AG09309 (cell line): ENCODE measurements at regions not wholly inside any gene's neighbourhood (a gene's known extent, or its start where the extent isn't known, plus 50 kb on each side); places are given as distances from the start of the nearest gene placed in this dataset.

ENCODE experiments used
- DNase-seq: peaks from one replicate; pipeline ENCODE4 v3.0.0-alpha.2; 2010; ENCODE audit warnings: low read depth
- H3K4me3 ChIP-seq: 2 replicates; pipeline ENCODE4 v1.5.1; 2011; ENCODE audit warnings: mild to moderate bottlenecking, low read depth, low read length, moderate library complexity; ENCODE audit not compliant: control insufficient read depth
- TF ChIP-seq, protein P1 (sequence below): IDR thresholded peaks from 2 replicates; pipeline ENCODE4 v1.5.1; 2011; ENCODE audit warnings: mild to moderate bottlenecking, low read depth, low read length, inconsistent platforms; ENCODE audit not compliant: insufficient read depth, control insufficient read depth; ENCODE audit errors: missing control alignments

GRCh38 chr10:10813656-10814055, 204.0 kb upstream of the CELF2 start:
- TF ChIP-seq, protein P1, sequence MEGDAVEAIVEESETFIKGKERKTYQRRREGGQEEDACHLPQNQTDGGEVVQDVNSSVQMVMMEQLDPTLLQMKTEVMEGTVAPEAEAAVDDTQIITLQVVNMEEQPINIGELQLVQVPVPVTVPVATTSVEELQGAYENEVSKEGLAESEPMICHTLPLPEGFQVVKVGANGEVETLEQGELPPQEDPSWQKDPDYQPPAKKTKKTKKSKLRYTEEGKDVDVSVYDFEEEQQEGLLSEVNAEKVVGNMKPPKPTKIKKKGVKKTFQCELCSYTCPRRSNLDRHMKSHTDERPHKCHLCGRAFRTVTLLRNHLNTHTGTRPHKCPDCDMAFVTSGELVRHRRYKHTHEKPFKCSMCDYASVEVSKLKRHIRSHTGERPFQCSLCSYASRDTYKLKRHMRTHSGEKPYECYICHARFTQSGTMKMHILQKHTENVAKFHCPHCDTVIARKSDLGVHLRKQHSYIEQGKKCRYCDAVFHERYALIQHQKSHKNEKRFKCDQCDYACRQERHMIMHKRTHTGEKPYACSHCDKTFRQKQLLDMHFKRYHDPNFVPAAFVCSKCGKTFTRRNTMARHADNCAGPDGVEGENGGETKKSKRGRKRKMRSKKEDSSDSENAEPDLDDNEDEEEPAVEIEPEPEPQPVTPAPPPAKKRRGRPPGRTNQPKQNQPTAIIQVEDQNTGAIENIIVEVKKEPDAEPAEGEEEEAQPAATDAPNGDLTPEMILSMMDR = no peak
- H3K4me3 ChIP-seq = no peak overlapping the region
- no peak for DNase-seq

DNA sequence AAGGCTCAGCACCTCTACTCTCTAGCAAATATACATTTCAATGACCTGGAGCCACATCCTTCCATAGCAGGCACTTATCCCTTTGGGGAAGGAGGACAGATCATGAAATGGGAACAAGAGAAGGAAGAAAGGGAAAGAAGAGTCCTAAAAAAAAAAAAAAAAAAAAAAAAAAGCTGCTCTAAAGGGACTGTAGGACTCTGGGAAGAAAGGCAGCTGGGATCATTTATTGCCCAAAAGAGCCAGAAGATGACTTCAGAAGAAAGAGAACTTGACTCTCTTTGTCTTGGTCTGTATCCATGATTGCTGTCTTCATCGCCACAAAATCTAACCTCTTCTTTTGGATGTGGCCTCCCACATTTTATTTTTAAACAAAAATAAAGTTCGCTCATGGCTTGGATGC, 203.6 kb upstream of the CELF2 start:
- TF ChIP-seq, protein P1 = no peak
- no peak overlapping the region for H3K4me3 ChIP-seq
- DNase-seq = no peak

DNA sequence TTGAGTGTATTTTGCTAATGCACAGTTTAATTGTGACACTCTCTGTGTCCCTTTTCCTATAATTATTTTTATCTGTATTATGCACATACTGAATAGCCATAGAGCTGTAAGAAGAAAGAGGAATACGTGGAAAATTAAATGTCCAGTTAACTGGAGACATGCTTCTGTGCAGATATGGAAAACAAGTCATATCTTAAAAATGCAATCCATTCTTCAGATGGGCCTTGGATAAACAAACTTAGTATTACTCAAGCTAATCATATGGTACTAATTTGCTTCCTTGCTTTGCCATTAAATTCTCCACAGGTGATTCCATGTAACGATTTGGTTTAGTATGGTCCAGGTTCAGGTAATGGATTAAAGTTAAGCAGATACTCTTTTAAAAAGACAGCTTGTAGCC, 201.2 kb upstream of the CELF2 start:
- TF ChIP-seq, protein P1 = no peak
- no peak overlapping the region for H3K4me3 ChIP-seq
- no peak for DNase-seq

DNA sequence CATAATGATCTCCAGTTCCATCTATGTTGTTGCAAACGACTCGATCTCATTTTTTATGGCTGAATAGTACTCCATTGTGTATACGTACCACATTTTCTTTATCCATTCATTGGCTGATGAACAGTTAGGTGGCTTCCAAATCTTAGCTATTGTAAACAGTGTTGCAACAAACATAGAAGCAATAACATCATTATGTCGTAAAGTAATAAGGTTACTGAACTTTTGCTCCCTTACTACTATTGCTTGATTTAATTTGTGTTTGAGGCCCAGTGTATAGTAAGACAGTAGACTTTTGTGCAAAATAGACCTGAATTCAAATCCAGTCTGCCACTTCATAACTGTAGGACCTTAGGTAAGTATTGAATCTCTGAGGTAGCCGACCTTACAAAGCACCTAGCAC, 200.1 kb upstream of the CELF2 start:
- no peak for DNase-seq

DNA sequence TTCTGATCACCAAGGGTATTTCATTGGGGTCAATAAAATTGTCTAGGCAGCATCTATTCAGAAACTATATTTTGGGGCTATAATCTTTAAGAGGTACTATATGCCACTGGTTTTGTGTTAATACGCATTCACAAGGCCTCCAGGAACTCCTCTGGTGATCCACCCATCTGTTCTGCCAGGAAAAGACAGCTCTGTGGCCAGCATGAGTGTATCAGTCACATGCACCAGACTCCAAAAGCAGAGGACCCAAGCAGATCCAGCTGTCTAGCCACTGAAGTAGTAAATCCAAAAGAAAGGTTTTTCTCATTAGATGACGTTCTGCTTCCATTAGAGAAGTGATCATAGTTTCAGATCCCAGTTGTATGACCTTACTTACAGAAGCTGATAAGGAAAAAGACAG, 199.6 kb upstream of the CELF2 start:
- no peak overlapping the region for H3K4me3 ChIP-seq
- TF ChIP-seq, protein P1 = no peak
- no peak for DNase-seq

More for the DNA sequence above, 200.1 kb upstream of the CELF2 start:
- no peak overlapping the region for H3K4me3 ChIP-seq
- TF ChIP-seq, protein P1 = no peak

GRCh38 chr10:10819206-10819856, 198.3 kb upstream of the CELF2 start:
- TF ChIP-seq, protein P1 = no peak
- no peak for DNase-seq
- H3K4me3 ChIP-seq = no peak overlapping the region
